ENCODE measurements at regions not wholly inside any gene's neighbourhood (a gene's known extent, or its start where the extent isn't known, plus 50 kb on each side); places are given as distances from the start of the nearest gene placed in this dataset.

DNA sequence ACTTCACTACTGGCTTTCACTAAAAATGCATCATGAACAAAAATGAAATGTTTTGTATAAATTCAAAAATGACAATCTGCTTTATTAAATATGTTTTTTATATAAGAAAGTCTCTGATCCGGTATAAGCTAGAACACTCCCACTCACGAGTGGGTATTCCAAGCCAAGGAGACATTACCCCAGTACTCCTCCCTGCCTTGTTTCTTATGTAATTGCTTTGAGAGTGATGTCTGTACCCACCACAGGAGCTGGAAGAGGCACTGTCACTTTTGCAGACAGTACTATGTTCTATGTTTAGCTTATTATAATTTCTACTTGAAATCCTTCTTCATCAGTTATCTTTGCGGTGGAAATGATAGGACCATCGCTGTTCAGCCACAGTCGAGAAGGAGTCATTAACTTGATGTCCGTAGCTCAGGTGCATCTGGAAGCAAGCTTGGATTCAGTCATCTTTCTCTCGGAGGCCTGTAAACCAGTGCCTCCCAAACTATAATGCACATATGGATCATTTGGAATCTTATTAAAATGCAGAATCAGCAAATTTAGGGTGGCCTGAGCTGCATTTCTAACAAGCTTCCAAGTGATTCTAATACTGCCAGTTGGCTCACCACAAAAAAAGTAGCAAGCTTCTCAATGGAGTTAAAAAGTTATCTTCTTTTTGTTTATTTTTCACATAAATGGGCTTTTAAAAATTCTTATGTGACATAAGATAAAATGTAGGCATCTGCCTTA lies 396.4 kb downstream of the GRIA2 start (continued):
- TF ChIP-seq, protein P1, sequence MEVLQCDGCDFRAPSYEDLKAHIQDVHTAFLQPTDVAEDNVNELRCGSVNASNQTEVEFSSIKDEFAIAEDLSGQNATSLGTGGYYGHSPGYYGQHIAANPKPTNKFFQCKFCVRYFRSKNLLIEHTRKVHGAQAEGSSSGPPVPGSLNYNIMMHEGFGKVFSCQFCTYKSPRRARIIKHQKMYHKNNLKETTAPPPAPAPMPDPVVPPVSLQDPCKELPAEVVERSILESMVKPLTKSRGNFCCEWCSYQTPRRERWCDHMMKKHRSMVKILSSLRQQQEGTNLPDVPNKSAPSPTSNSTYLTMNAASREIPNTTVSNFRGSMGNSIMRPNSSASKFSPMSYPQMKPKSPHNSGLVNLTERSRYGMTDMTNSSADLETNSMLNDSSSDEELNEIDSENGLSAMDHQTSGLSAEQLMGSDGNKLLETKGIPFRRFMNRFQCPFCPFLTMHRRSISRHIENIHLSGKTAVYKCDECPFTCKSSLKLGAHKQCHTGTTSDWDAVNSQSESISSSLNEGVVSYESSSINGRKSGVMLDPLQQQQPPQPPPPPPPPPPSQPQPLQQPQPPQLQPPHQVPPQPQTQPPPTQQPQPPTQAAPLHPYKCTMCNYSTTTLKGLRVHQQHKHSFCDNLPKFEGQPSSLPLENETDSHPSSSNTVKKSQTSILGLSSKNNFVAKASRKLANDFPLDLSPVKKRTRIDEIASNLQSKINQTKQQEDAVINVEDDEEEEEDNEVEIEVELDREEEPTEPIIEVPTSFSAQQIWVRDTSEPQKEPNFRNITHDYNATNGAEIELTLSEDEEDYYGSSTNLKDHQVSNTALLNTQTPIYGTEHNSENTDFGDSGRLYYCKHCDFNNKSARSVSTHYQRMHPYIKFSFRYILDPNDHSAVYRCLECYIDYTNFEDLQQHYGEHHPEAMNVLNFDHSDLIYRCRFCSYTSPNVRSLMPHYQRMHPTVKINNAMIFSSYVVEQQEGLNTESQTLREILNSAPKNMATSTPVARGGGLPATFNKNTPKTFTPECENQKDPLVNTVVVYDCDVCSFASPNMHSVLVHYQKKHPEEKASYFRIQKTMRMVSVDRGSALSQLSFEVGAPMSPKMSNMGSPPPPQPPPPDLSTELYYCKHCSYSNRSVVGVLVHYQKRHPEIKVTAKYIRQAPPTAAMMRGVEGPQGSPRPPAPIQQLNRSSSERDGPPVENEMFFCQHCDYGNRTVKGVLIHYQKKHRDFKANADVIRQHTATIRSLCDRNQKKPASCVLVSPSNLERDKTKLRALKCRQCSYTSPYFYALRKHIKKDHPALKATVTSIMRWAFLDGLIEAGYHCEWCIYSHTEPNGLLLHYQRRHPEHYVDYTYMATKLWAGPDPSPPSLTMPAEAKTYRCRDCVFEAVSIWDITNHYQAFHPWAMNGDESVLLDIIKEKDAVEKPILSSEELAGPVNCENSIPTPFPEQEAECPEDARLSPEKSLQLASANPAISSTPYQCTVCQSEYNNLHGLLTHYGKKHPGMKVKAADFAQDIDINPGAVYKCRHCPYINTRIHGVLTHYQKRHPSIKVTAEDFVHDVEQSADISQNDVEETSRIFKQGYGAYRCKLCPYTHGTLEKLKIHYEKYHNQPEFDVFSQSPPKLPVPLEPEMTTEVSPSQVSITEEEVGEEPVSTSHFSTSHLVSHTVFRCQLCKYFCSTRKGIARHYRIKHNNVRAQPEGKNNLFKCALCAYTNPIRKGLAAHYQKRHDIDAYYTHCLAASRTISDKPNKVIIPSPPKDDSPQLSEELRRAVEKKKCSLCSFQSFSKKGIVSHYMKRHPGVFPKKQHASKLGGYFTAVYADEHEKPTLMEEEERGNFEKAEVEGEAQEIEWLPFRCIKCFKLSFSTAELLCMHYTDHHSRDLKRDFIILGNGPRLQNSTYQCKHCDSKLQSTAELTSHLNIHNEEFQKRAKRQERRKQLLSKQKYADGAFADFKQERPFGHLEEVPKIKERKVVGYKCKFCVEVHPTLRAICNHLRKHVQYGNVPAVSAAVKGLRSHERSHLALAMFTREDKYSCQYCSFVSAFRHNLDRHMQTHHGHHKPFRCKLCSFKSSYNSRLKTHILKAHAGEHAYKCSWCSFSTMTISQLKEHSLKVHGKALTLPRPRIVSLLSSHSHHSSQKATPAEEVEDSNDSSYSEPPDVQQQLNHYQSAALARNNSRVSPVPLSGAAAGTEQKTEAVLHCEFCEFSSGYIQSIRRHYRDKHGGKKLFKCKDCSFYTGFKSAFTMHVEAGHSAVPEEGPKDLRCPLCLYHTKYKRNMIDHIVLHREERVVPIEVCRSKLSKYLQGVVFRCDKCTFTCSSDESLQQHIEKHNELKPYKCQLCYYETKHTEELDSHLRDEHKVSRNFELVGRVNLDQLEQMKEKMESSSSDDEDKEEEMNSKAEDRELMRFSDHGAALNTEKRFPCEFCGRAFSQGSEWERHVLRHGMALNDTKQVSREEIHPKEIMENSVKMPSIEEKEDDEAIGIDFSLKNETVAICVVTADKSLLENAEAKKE (CRISPR knock-in tag; IDR thresholded peaks at IDR 0.05), result no peak
- TF ChIP-seq, protein P2, sequence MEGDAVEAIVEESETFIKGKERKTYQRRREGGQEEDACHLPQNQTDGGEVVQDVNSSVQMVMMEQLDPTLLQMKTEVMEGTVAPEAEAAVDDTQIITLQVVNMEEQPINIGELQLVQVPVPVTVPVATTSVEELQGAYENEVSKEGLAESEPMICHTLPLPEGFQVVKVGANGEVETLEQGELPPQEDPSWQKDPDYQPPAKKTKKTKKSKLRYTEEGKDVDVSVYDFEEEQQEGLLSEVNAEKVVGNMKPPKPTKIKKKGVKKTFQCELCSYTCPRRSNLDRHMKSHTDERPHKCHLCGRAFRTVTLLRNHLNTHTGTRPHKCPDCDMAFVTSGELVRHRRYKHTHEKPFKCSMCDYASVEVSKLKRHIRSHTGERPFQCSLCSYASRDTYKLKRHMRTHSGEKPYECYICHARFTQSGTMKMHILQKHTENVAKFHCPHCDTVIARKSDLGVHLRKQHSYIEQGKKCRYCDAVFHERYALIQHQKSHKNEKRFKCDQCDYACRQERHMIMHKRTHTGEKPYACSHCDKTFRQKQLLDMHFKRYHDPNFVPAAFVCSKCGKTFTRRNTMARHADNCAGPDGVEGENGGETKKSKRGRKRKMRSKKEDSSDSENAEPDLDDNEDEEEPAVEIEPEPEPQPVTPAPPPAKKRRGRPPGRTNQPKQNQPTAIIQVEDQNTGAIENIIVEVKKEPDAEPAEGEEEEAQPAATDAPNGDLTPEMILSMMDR (conservative IDR thresholded peaks at IDR 0.05; ENCODE audit: low read depth in 2 of 2), result no peak

DNA sequence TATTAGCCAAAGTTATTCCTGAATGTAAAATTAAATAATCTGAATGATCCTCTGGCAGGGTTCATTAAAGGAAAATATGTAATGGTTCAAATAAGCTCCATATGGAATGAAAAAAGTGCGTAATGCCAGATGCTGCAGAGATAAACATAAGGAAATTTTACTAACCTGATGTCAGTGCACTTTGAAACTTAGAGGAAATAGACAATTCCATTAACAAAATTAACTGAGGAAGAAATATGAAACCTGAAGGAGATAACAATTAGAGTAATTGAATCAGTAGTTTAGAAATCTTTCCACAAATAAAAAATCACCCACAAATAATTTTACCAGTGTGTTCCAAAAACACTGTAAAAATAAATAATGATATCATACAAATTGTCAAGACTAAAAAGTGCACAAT lies 387.5 kb downstream of the GRIA2 start:
- no peaks in the 10 kb centered on the region for H3K9me3 Mint-ChIP-seq
- no peak overlapping the region for H3K4me3 Mint-ChIP-seq
- Histone ChIP-seq H3K4me2 (no peak overlapping the region), H3K27ac (ENCODE audit: low read depth) (no peak overlapping the region), H3K27me3 (ENCODE audit: insufficient read depth) (no peaks in the 10 kb centered on the region), H3K36me3 (ENCODE audit: insufficient read depth) (no peaks in the 10 kb centered on the region), H3K4me1 (ENCODE audit: insufficient read depth) (no peaks in the 10 kb centered on the region), H3K4me3 (no peak overlapping the region), H4K20me1 (replicated peaks; ENCODE audit: insufficient read depth) (no peaks in the 10 kb centered on the region), H3F3A (replicated peaks; ENCODE audit: low read depth) (no peaks in the 10 kb centered on the region), H3K9me2 (ENCODE audit: insufficient read depth) (peaks cover 4% of the 10 kb centered on the region; the same call in 1 of the 2 replicates), H2AFZ (no peak overlapping the region), H3K79me2 (replicated peaks; ENCODE audit: insufficient read depth) (no peaks in the 10 kb centered on the region)
- DNase-seq (ENCODE audit: low spot score) (no peak), ATAC-seq (no peak)
- TF ChIP-seq, protein P1 (CRISPR knock-in tag; IDR thresholded peaks at IDR 0.05), result no peak
- no peaks in the 10 kb centered on the region for H3K36me3 Mint-ChIP-seq (ENCODE audit: low read depth)
- H3K27ac Mint-ChIP-seq, result no peak overlapping the region
- H3K4me1 Mint-ChIP-seq, result no peaks in the 10 kb centered on the region
- H3K27me3 Mint-ChIP-seq (ENCODE audit: insufficient read depth, low read depth, poor library complexity), result no peaks in the 10 kb centered on the region
